ENCODE measurements at regions not wholly inside any gene's neighbourhood (a gene's known extent, or its start where the extent isn't known, plus 50 kb on each side); places are given as distances from the start of the nearest gene placed in this dataset.

DNA sequence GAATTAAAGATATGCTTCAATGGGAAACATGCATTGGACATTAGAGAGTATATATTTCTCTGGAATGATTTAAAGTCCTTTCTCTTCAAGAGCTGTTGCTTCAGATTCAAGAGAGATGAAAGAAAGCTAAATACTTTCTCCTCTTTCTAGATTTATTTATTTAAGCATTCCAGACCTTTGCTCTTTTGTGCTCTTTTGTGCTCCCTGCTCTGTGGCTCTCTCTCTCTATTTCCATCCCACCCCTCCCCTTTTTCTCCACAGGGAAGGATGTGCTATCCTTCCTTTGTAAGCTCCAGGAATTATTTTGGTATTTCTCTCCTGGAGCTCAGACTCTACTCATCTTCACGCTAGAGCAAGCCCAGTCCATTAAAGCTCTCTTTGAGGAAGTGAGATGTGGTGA is 871.9 kb upstream of the GBE1 start:
- Histone ChIP-seq H3K9ac (ENCODE audit: control insufficient read depth, extremely low read depth, insufficient read depth, low read length) (no peak overlapping the region), H3K4me1 (ENCODE audit: control insufficient read depth, extremely low read depth, insufficient read depth, low read length) (no peaks in the 10 kb centered on the region), H2AFZ (ENCODE audit: control insufficient read depth, low read length) (no peak overlapping the region), H3K4me2 (ENCODE audit: control insufficient read depth, extremely low read depth, insufficient read depth, low read depth, low read length) (no peak overlapping the region), H3K27ac (ENCODE audit: control insufficient read depth, insufficient read depth, low read length) (no peak overlapping the region), H3K27me3 (ENCODE audit: control insufficient read depth, extremely low read depth, insufficient read depth, low read length) (no peaks in the 10 kb centered on the region), H4K20me1 (ENCODE audit: control insufficient read depth, extremely low read depth, insufficient read depth, low read length) (no peaks in the 10 kb centered on the region), H3K79me2 (ENCODE audit: control insufficient read depth, insufficient read depth, low read length) (no peaks in the 10 kb centered on the region), H3K9me3 (ENCODE audit: control insufficient read depth, low read depth, low read length) (no peaks in the 10 kb centered on the region), H3K9me1 (ENCODE audit: control insufficient read depth, extremely low read depth, insufficient read depth, low read length) (no peaks in the 10 kb centered on the region), H3K36me3 (ENCODE audit: control insufficient read depth in 2 of 2, extremely low read depth in 1 of 2, insufficient read depth in 2 of 2, low read length in 2 of 2) (no peaks in the 10 kb centered on the region), H3K4me3 (ENCODE audit: control insufficient read depth in 2 of 3, extremely low read depth in 1 of 3, insufficient read depth in 2 of 3, low read depth in 1 of 3, low read length in 3 of 3) (no peak overlapping the region)
- dilution Hi-C loops (cut with MboI; ENCODE audit: extremely low pct_ligation_motif_present, low sequenced_read_pairs) = no loop called here
- FAIRE-seq (no peak), DNase-seq (ENCODE audit: low read depth, low spot score) (no peak)
- no peak for TF ChIP-seq EZH2 (IDR thresholded peaks at IDR 0.05; ENCODE audit: low read length)
- TF ChIP-seq, protein P1, sequence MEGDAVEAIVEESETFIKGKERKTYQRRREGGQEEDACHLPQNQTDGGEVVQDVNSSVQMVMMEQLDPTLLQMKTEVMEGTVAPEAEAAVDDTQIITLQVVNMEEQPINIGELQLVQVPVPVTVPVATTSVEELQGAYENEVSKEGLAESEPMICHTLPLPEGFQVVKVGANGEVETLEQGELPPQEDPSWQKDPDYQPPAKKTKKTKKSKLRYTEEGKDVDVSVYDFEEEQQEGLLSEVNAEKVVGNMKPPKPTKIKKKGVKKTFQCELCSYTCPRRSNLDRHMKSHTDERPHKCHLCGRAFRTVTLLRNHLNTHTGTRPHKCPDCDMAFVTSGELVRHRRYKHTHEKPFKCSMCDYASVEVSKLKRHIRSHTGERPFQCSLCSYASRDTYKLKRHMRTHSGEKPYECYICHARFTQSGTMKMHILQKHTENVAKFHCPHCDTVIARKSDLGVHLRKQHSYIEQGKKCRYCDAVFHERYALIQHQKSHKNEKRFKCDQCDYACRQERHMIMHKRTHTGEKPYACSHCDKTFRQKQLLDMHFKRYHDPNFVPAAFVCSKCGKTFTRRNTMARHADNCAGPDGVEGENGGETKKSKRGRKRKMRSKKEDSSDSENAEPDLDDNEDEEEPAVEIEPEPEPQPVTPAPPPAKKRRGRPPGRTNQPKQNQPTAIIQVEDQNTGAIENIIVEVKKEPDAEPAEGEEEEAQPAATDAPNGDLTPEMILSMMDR (optimal IDR thresholded peaks at IDR 0.05 in 1 of 3, IDR thresholded peaks at IDR 0.05 in 1 of 3, conservative IDR thresholded peaks at IDR 0.05 in 1 of 3; ENCODE audit: extremely low read depth in 1 of 3, insufficient read depth in 2 of 3, low read length in 3 of 3) = no peak

DNA sequence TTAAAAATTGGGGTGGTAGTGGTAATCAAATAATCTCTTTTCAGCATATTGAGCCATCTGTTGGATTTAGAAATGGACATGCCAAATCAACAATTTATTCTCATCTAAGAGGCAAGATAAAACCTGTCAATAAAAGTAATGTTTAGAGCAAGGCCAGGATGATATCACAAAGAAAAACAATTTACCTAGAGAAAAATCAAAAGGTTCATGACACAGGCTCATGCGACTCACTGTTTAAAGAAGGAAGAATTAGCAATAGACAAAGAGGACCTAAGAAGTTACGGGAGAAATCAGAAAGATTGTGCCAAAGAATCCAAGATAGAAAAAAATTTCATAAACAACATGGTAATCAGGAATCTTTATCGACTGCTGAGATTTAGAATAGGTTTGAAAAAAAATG is 868.5 kb upstream of the GBE1 start:
- FAIRE-seq = no peak
- no peak overlapping the region for H2AFZ ChIP-seq (ENCODE audit: control insufficient read depth, low read length)
- H3K79me2 ChIP-seq (ENCODE audit: control insufficient read depth, insufficient read depth, low read length) = no peaks in the 10 kb centered on the region
- H3K9me3 ChIP-seq (ENCODE audit: control insufficient read depth, low read depth, low read length) = no peaks in the 10 kb centered on the region
- no peak overlapping the region for H3K4me2 ChIP-seq (ENCODE audit: control insufficient read depth, extremely low read depth, insufficient read depth, low read depth, low read length)
- H3K27ac ChIP-seq (ENCODE audit: control insufficient read depth, insufficient read depth, low read length) = no peak overlapping the region
- no peaks in the 10 kb centered on the region for H3K4me1 ChIP-seq (ENCODE audit: control insufficient read depth, extremely low read depth, insufficient read depth, low read length)
- H3K27me3 ChIP-seq (ENCODE audit: control insufficient read depth, extremely low read depth, insufficient read depth, low read length) = no peaks in the 10 kb centered on the region
- DNase-seq (ENCODE audit: low read depth, low spot score) = no peak
- H3K36me3 ChIP-seq (ENCODE audit: control insufficient read depth in 2 of 2, extremely low read depth in 1 of 2, insufficient read depth in 2 of 2, low read length in 2 of 2) = no peaks in the 10 kb centered on the region
- TF ChIP-seq EZH2 (IDR thresholded peaks at IDR 0.05; ENCODE audit: low read length) = no peak
- TF ChIP-seq, protein P1 (optimal IDR thresholded peaks at IDR 0.05 in 1 of 3, IDR thresholded peaks at IDR 0.05 in 1 of 3, conservative IDR thresholded peaks at IDR 0.05 in 1 of 3; ENCODE audit: extremely low read depth in 1 of 3, insufficient read depth in 2 of 3, low read length in 3 of 3) = no peak
- H4K20me1 ChIP-seq (ENCODE audit: control insufficient read depth, extremely low read depth, insufficient read depth, low read length) = no peaks in the 10 kb centered on the region
- H3K4me3 ChIP-seq (ENCODE audit: control insufficient read depth in 2 of 3, extremely low read depth in 1 of 3, insufficient read depth in 2 of 3, low read depth in 1 of 3, low read length in 3 of 3) = no peak overlapping the region
- dilution Hi-C loops (cut with MboI; ENCODE audit: extremely low pct_ligation_motif_present, low sequenced_read_pairs) = no loop called here
- H3K9me1 ChIP-seq (ENCODE audit: control insufficient read depth, extremely low read depth, insufficient read depth, low read length) = no peaks in the 10 kb centered on the region
- H3K9ac ChIP-seq (ENCODE audit: control insufficient read depth, extremely low read depth, insufficient read depth, low read length) = no peak overlapping the region

Measured in keratinocyte (primary cell).